HL-60 (cell line): ENCODE measurements at regions not wholly inside any gene's neighbourhood (a gene's known extent, or its start where the extent isn't known, plus 50 kb on each side); places are given as distances from the start of the nearest gene placed in this dataset.
"Not testable (repeated sequence)": the region's sequence is repeated elsewhere in the genome, so short reads cannot be mapped to it uniquely, and the experiment has no call there.

Source experiments
- DNase-seq, 2 experiments: peaks; one replicate each; pipeline ENCODE4 v3.0.0-alpha.2; 2010 to 2020; ENCODE audit warnings: low read depth in 1 of 2, low spot score in 1 of 2
- H3K27ac ChIP-seq: fragments of 250-450 bp; sonication (Bioruptor Pico); replicated peaks from 2 replicates; pipeline ENCODE4 v1.5.1; 2020; ENCODE audit warnings: mild to moderate bottlenecking, moderate library complexity
- H3K27me3 ChIP-seq: fragments of 250-450 bp; sonication (Bioruptor Pico); 2 replicates; pipeline ENCODE4 v1.5.1; 2021; ENCODE audit warnings: mild to moderate bottlenecking, moderate library complexity; ENCODE audit not compliant: insufficient read depth, poor library complexity, severe bottlenecking
- H3K4me3 ChIP-seq: replicated peaks from 2 replicates; pipeline ENCODE4 v1.5.1; 2011; ENCODE audit warnings: mild to moderate bottlenecking, control low read depth, low read length; ENCODE audit not compliant: insufficient read depth
- CTCF ChIP-seq: IDR thresholded peaks from one replicate; pipeline ENCODE4 v1.5.1; 2011; ENCODE audit warnings: low read length, control low read depth, inconsistent platforms; ENCODE audit not compliant: insufficient read depth
- GABPA ChIP-seq: IDR thresholded peaks from 2 replicates; pipeline ENCODE4 v1.6.1; 2012; ENCODE audit warnings: low read depth
- POLR2AphosphoS5 ChIP-seq: IDR thresholded peaks from 2 replicates; pipeline ENCODE4 v1.6.1; 2012; ENCODE audit warnings: low read depth
- REST ChIP-seq: IDR thresholded peaks from 2 replicates; pipeline ENCODE4 v1.6.1; 2012; ENCODE audit warnings: low read depth; ENCODE audit not compliant: insufficient replicate concordance
- SPI1 ChIP-seq: IDR thresholded peaks from 2 replicates; pipeline ENCODE4 v1.6.1; 2012; ENCODE audit warnings: low read depth, mild to moderate bottlenecking, borderline replicate concordance

GRCh38 chr7:67309764-67310549, 313.3 kb downstream of the TYW1 start:
- TF ChIP-seq POLR2AphosphoS5 (no peak), REST (no peak), CTCF (no peak), SPI1 (no peak), GABPA (no peak)
- no peak for DNase-seq
- H3K27ac ChIP-seq: no peak overlapping the region
- H3K27me3 ChIP-seq: no peaks in the 10 kb centered on the region
- H3K4me3 ChIP-seq: no peak overlapping the region

- TF ChIP-seq POLR2AphosphoS5 (no peak), CTCF (no peak), REST (no peak), SPI1 (no peak), GABPA (no peak)
- Histone ChIP-seq H3K27ac (no peak overlapping the region), H3K4me3 (no peak overlapping the region), H3K27me3 (no peaks in the 10 kb centered on the region)
- DNase-seq: no peak
These were observed 315.3 kb downstream of the TYW1 start for GRCh38 chr7:67311901-67312300.

GRCh38 chr7:67313213-67313612, 316.6 kb downstream of the TYW1 start:
- DNase-seq: no peak
- TF ChIP-seq GABPA: no peak
- TF ChIP-seq REST: no peak
- no peak for TF ChIP-seq CTCF
- no peak for TF ChIP-seq POLR2AphosphoS5
- TF ChIP-seq SPI1: no peak
- Histone ChIP-seq H3K27ac (no peak overlapping the region), H3K27me3 (no peaks in the 10 kb centered on the region), H3K4me3 (no peak overlapping the region)

- H3K4me3 ChIP-seq, DNase-seq, H3K27ac ChIP-seq: not testable (repeated sequence)
These were observed 320.3 kb downstream of the TYW1 start for GRCh38 chr7:67316902-67317301.

GRCh38 chr7:67328257-67328656, 331.6 kb downstream of the TYW1 start:
- H3K27me3 ChIP-seq, DNase-seq, H3K27ac ChIP-seq, H3K4me3 ChIP-seq: not testable (repeated sequence)

More at GRCh38 chr7:67316902-67317301, 320.3 kb downstream of the TYW1 start:
- H3K27me3 ChIP-seq: not testable (repeated sequence)

GRCh38 chr7:67335165-67335564, 338.5 kb downstream of the TYW1 start:
- H3K27me3 ChIP-seq, DNase-seq, H3K27ac ChIP-seq, H3K4me3 ChIP-seq: not testable (repeated sequence)
